T-helper 17 cell (primary cell): ENCODE measurements at regions not wholly inside any gene's neighbourhood (a gene's known extent, or its start where the extent isn't known, plus 50 kb on each side); places are given as distances from the start of the nearest gene placed in this dataset.

Source experiments
- ATAC-seq: fragments of 150-1000 bp; cut with Tn5 transposase; 2 replicates; pipeline ENCODE4 v1.10.0; 2021; ENCODE audit warnings: mild to moderate bottlenecking, moderate library complexity
- DNase-seq, 3 donors: peaks; one replicate each; pipeline versions ENCODE4 v3.0.0 to v3.0.0-alpha.2; 2020 to 2021
- H3K9me3 ChIP-seq: one replicate; pipeline ENCODE4 v1.7.0; 2013; ENCODE audit warnings: low read length, mild to moderate bottlenecking; ENCODE audit not compliant: control insufficient read depth, poor library complexity, severe bottlenecking
- H3K27ac Mint-ChIP-seq: one replicate; pipeline ENCODE4 v1.8.0; 2022; ENCODE audit warnings: mild to moderate bottlenecking, moderate library complexity, mixed read lengths
- H3K27me3 Mint-ChIP-seq: one replicate; pipeline ENCODE4 v1.8.0; 2022; ENCODE audit warnings: mixed read lengths
- H3K36me3 Mint-ChIP-seq: one replicate; pipeline ENCODE4 v1.8.0; 2022; ENCODE audit warnings: low read depth, mixed read lengths
- H3K4me1 Mint-ChIP-seq: one replicate; pipeline ENCODE4 v1.8.0; 2022; ENCODE audit warnings: mild to moderate bottlenecking, mixed read lengths
- H3K4me3 Mint-ChIP-seq: one replicate; pipeline ENCODE4 v1.8.0; 2022; ENCODE audit warnings: mild to moderate bottlenecking, moderate library complexity, mixed read lengths

- Mint-ChIP-seq H3K36me3 (no peaks in the 10 kb centered on the region), H3K4me3 (no peak overlapping the region), H3K27ac (no peak overlapping the region), H3K4me1 (no peaks in the 10 kb centered on the region), H3K27me3 (no peaks in the 10 kb centered on the region)
- no peaks in the 10 kb centered on the region for H3K9me3 ChIP-seq
- ATAC-seq (no peak), DNase-seq (no peak)
Observed at GRCh38 chr22:47734511-47734910, 972.1 kb downstream of the TBC1D22A start.

- Mint-ChIP-seq H3K36me3 (no peaks in the 10 kb centered on the region), H3K4me1 (no peaks in the 10 kb centered on the region), H3K27me3 (peaks cover 19% of the 10 kb centered on the region), H3K4me3 (no peak overlapping the region), H3K27ac (no peak overlapping the region)
- H3K9me3 ChIP-seq: no peaks in the 10 kb centered on the region
- DNase-seq: no peak
- ATAC-seq: no peak
Observed at GRCh38 chr22:47727641-47728040, 965.2 kb downstream of the TBC1D22A start.

GRCh38 chr22:47724751-47725150, 962.3 kb downstream of the TBC1D22A start:
- H3K27me3 Mint-ChIP-seq: peaks cover 30% of the 10 kb centered on the region

GRCh38 chr22:47724030-47724429, 961.6 kb downstream of the TBC1D22A start:
- Mint-ChIP-seq H3K4me1 (no peaks in the 10 kb centered on the region), H3K4me3 (no peak overlapping the region), H3K27me3 (peaks cover 35% of the 10 kb centered on the region), H3K36me3 (no peaks in the 10 kb centered on the region), H3K27ac (peak overlapping the region; percentile 14)
- no peaks in the 10 kb centered on the region for H3K9me3 ChIP-seq
- ATAC-seq (no peak), DNase-seq (no peak)

More at GRCh38 chr22:47724751-47725150, 962.3 kb downstream of the TBC1D22A start:
- ATAC-seq (no peak), DNase-seq (no peak)
- H3K9me3 ChIP-seq: no peaks in the 10 kb centered on the region
- H3K36me3 Mint-ChIP-seq: no peaks in the 10 kb centered on the region
- no peak overlapping the region for H3K4me3 Mint-ChIP-seq
- no peak overlapping the region for H3K27ac Mint-ChIP-seq
- H3K4me1 Mint-ChIP-seq: no peaks in the 10 kb centered on the region

- no peaks in the 10 kb centered on the region for H3K4me1 Mint-ChIP-seq
- H3K4me3 Mint-ChIP-seq: no peak overlapping the region
- H3K27ac Mint-ChIP-seq: no peak overlapping the region
- no peak for ATAC-seq
- no peak for DNase-seq
- no peaks in the 10 kb centered on the region for H3K36me3 Mint-ChIP-seq
- H3K27me3 Mint-ChIP-seq: peaks cover 30% of the 10 kb centered on the region
- H3K9me3 ChIP-seq: no peaks in the 10 kb centered on the region
Observed at GRCh38 chr22:47718337-47718736, 955.9 kb downstream of the TBC1D22A start.

GRCh38 chr22:47716890-47717615, 954.6 kb downstream of the TBC1D22A start:
- H3K27ac Mint-ChIP-seq: no peak overlapping the region

GRCh38 chr22:47715866-47716578, 953.6 kb downstream of the TBC1D22A start:
- Mint-ChIP-seq H3K36me3 (no peaks in the 10 kb centered on the region), H3K4me3 (no peak overlapping the region), H3K4me1 (no peaks in the 10 kb centered on the region), H3K27me3 (peaks cover 23% of the 10 kb centered on the region), H3K27ac (no peak overlapping the region)
- no peaks in the 10 kb centered on the region for H3K9me3 ChIP-seq
- ATAC-seq (no peak), DNase-seq (no peak)

More at GRCh38 chr22:47716890-47717615, 954.6 kb downstream of the TBC1D22A start:
- no peaks in the 10 kb centered on the region for H3K4me1 Mint-ChIP-seq
- H3K36me3 Mint-ChIP-seq: no peaks in the 10 kb centered on the region
- no peak for ATAC-seq
- H3K9me3 ChIP-seq: no peaks in the 10 kb centered on the region
- no peak for DNase-seq
- H3K4me3 Mint-ChIP-seq: no peak overlapping the region
- H3K27me3 Mint-ChIP-seq: peaks cover 28% of the 10 kb centered on the region

- Mint-ChIP-seq H3K4me1 (no peaks in the 10 kb centered on the region), H3K4me3 (no peak overlapping the region), H3K27me3 (peaks cover 30% of the 10 kb centered on the region), H3K27ac (no peak overlapping the region), H3K36me3 (no peaks in the 10 kb centered on the region)
- DNase-seq: no peak
- no peaks in the 10 kb centered on the region for H3K9me3 ChIP-seq
- ATAC-seq: no peak
Observed at GRCh38 chr22:47713941-47714340, 951.5 kb downstream of the TBC1D22A start.

- no peak overlapping the region for H3K4me3 Mint-ChIP-seq
- ATAC-seq (no peak), DNase-seq (no peak)
- no peaks in the 10 kb centered on the region for H3K9me3 ChIP-seq
- no peak overlapping the region for H3K27ac Mint-ChIP-seq
- no peaks in the 10 kb centered on the region for H3K4me1 Mint-ChIP-seq
- no peaks in the 10 kb centered on the region for H3K36me3 Mint-ChIP-seq
- peaks cover 42% of the 10 kb centered on the region for H3K27me3 Mint-ChIP-seq
Observed at GRCh38 chr22:47710135-47710534, 947.7 kb downstream of the TBC1D22A start.

- no peaks in the 10 kb centered on the region for H3K36me3 Mint-ChIP-seq
- no peak for DNase-seq
- no peak overlapping the region for H3K4me3 Mint-ChIP-seq
- peaks cover 35% of the 10 kb centered on the region for H3K27me3 Mint-ChIP-seq
- H3K9me3 ChIP-seq: no peaks in the 10 kb centered on the region
- no peak overlapping the region for H3K27ac Mint-ChIP-seq
- H3K4me1 Mint-ChIP-seq: no peaks in the 10 kb centered on the region
- ATAC-seq: no peak
Observed at GRCh38 chr22:47705350-47705749, 942.9 kb downstream of the TBC1D22A start.

GRCh38 chr22:47698906-47699305, 936.5 kb downstream of the TBC1D22A start:
- Mint-ChIP-seq H3K4me3 (no peak overlapping the region), H3K27ac (no peak overlapping the region), H3K36me3 (no peaks in the 10 kb centered on the region), H3K4me1 (peaks cover 2% of the 10 kb centered on the region), H3K27me3 (no peaks in the 10 kb centered on the region)
- DNase-seq: no peak
- no peaks in the 10 kb centered on the region for H3K9me3 ChIP-seq
- no peak for ATAC-seq

- no peak overlapping the region for H3K4me3 Mint-ChIP-seq
- ATAC-seq: no peak
- H3K4me1 Mint-ChIP-seq: peaks cover 2% of the 10 kb centered on the region
- H3K9me3 ChIP-seq: no peaks in the 10 kb centered on the region
- H3K36me3 Mint-ChIP-seq: no peaks in the 10 kb centered on the region
- peaks cover 5% of the 10 kb centered on the region for H3K27me3 Mint-ChIP-seq
- DNase-seq: no peak
- H3K27ac Mint-ChIP-seq: no peak overlapping the region
Observed at GRCh38 chr22:47697861-47698260, 935.4 kb downstream of the TBC1D22A start.

- H3K9me3 ChIP-seq: no peaks in the 10 kb centered on the region
- Mint-ChIP-seq H3K36me3 (no peaks in the 10 kb centered on the region), H3K27me3 (peaks cover 5% of the 10 kb centered on the region), H3K4me3 (no peak overlapping the region), H3K27ac (no peak overlapping the region), H3K4me1 (peaks cover 2% of the 10 kb centered on the region)
- ATAC-seq: no peak
- no peak for DNase-seq
Observed at GRCh38 chr22:47696776-47697175, 934.3 kb downstream of the TBC1D22A start.

GRCh38 chr22:47695176-47695575, 932.7 kb downstream of the TBC1D22A start:
- ATAC-seq (peak; percentile 41), DNase-seq (no peak)
- Mint-ChIP-seq H3K27me3 (peaks cover 5% of the 10 kb centered on the region), H3K27ac (no peak overlapping the region), H3K4me3 (no peak overlapping the region), H3K4me1 (peaks cover 2% of the 10 kb centered on the region), H3K36me3 (no peaks in the 10 kb centered on the region)
- H3K9me3 ChIP-seq: no peaks in the 10 kb centered on the region
